GM23338 (cell line): ENCODE measurements at regions not wholly inside any gene's neighbourhood (a gene's known extent, or its start where the extent isn't known, plus 50 kb on each side); places are given as distances from the start of the nearest gene placed in this dataset.

Experiments used
- ATAC-seq: fragments of 200-7000 bp; cut with Tn5 transposase; 3 replicates; pipeline ENCODE4 v1.9.1; 2020
- DNase-seq: peaks from one replicate; pipeline ENCODE4 v3.0.0-alpha.2; 2015; ENCODE audit warnings: low spot score
- H2AFZ ChIP-seq: fragments of 200-600 bp; sonication (generic); 2 replicates; pipeline ENCODE4 v1.8.0; 2016; ENCODE audit warnings: antibody characterized with exemption, mild to moderate bottlenecking, moderate library complexity
- H3F3A ChIP-seq: fragments of 200-600 bp; sonication (generic); replicated peaks from 2 replicates; pipeline ENCODE4 v1.8.0; 2017; ENCODE audit warnings: antibody characterized with exemption, mixed run types, low read depth
- H3K27ac ChIP-seq: fragments of 200-600 bp; sonication (generic); 2 replicates; pipeline ENCODE4 v1.6.1; 2016; ENCODE audit warnings: low read depth
- H3K27me3 ChIP-seq: fragments of 200-600 bp; sonication (generic); 2 replicates; pipeline ENCODE4 v1.8.0; 2016; ENCODE audit warnings: mild to moderate bottlenecking, mixed run types, moderate library complexity; ENCODE audit not compliant: insufficient read depth
- H3K36me3 ChIP-seq: fragments of 200-600 bp; sonication (generic); 2 replicates; pipeline ENCODE4 v1.8.0; 2016; ENCODE audit warnings: mild to moderate bottlenecking; ENCODE audit not compliant: insufficient read depth
- H3K4me1 ChIP-seq: fragments of 200-600 bp; sonication (generic); 2 replicates; pipeline ENCODE4 v1.8.0; 2016; ENCODE audit warnings: mild to moderate bottlenecking, moderate library complexity; ENCODE audit not compliant: insufficient read depth
- H3K4me2 ChIP-seq: fragments of 200-600 bp; sonication (generic); 2 replicates; pipeline ENCODE4 v1.7.1; 2017; ENCODE audit warnings: mixed run types
- H3K4me3 ChIP-seq: fragments of 200-600 bp; sonication (generic); 2 replicates; pipeline ENCODE4 v1.6.1; 2016; ENCODE audit warnings: mixed run types
- H3K79me2 ChIP-seq: fragments of 200-600 bp; sonication (generic); replicated peaks from 2 replicates; pipeline ENCODE4 v1.8.0; 2017; ENCODE audit warnings: mild to moderate bottlenecking; ENCODE audit not compliant: insufficient read depth
- H3K9me2 ChIP-seq: fragments of 200-600 bp; sonication (generic); 2 replicates; pipeline ENCODE4 v1.8.0; 2017; ENCODE audit not compliant: insufficient read depth
- H4K20me1 ChIP-seq: fragments of 200-600 bp; sonication (generic); replicated peaks from 2 replicates; pipeline ENCODE4 v1.8.0; 2017; ENCODE audit warnings: mild to moderate bottlenecking; ENCODE audit not compliant: insufficient read depth
- H3K27ac Mint-ChIP-seq: 2 replicates; pipeline ENCODE4 v1.8.0; 2020; ENCODE audit warnings: inconsistent platforms, mild to moderate bottlenecking, moderate library complexity, mixed read lengths
- H3K27me3 Mint-ChIP-seq: 3 replicates; pipeline ENCODE4 v1.8.0; 2022; ENCODE audit warnings: low read depth, mild to moderate bottlenecking, moderate library complexity, mixed read lengths, inconsistent platforms; ENCODE audit not compliant: insufficient read depth, poor library complexity
- H3K36me3 Mint-ChIP-seq: 3 replicates; pipeline ENCODE4 v1.8.0; 2021; ENCODE audit warnings: low read depth, mild to moderate bottlenecking, inconsistent platforms, moderate library complexity, mixed read lengths
- H3K4me1 Mint-ChIP-seq: 3 replicates; pipeline ENCODE4 v1.8.0; 2020; ENCODE audit warnings: mild to moderate bottlenecking, inconsistent platforms, mixed read lengths
- H3K4me3 Mint-ChIP-seq: 3 replicates; pipeline ENCODE4 v1.8.0; 2021; ENCODE audit warnings: moderate library complexity, mild to moderate bottlenecking, inconsistent platforms, mixed read lengths
- H3K9me3 Mint-ChIP-seq: 3 replicates; pipeline ENCODE4 v1.8.0; 2020; ENCODE audit warnings: moderate library complexity, mild to moderate bottlenecking, inconsistent platforms, mixed read lengths
- EZH2phosphoT487 ChIP-seq: fragments of 200-600 bp; sonication (generic); IDR thresholded peaks from one replicate; pipeline ENCODE4 v1.8.1; 2018; ENCODE audit warnings: antibody characterized with exemption; ENCODE audit not compliant: unreplicated experiment
- JUNB ChIP-seq: IDR thresholded peaks from one replicate; pipeline ENCODE4 v1.6.1; 2016; ENCODE audit warnings: antibody characterized with exemption; ENCODE audit not compliant: unreplicated experiment
- REST ChIP-seq: IDR thresholded peaks from one replicate; pipeline ENCODE4 v1.6.1; 2018; ENCODE audit warnings: antibody characterized with exemption; ENCODE audit not compliant: unreplicated experiment
- ZNF114 ChIP-seq: fragments of 250-450 bp; sonication (Bioruptor Pico); IDR thresholded peaks from 2 replicates; pipeline ENCODE4 v1.5.0; 2020; ENCODE audit warnings: mild to moderate bottlenecking, moderate library complexity
- ZNF462 ChIP-seq: fragments of 250-450 bp; sonication (Bioruptor Pico); IDR thresholded peaks from 2 replicates; pipeline ENCODE4 v1.5.0; 2020; ENCODE audit warnings: mild to moderate bottlenecking, moderate library complexity

- Histone ChIP-seq H2AFZ (no peak overlapping the region), H3K4me1 (peaks cover 8% of the 10 kb centered on the region; the same call in 1 of the 2 replicates), H3K36me3 (no peaks in the 10 kb centered on the region), H3K27ac (no peak overlapping the region), H3K27me3 (no peaks in the 10 kb centered on the region), H3K4me3 (no peak overlapping the region), H3F3A (no peaks in the 10 kb centered on the region), H4K20me1 (no peaks in the 10 kb centered on the region), H3K79me2 (no peaks in the 10 kb centered on the region), H3K9me2 (no peaks in the 10 kb centered on the region), H3K4me2 (no peak overlapping the region)
- no peak for DNase-seq
- ATAC-seq, result no peak
- TF ChIP-seq ZNF462 (no peak), REST (no peak), EZH2phosphoT487 (no peak), JUNB (no peak), ZNF114 (CRISPR knock-in tag) (no peak)
- Mint-ChIP-seq H3K4me3 (no peak overlapping the region), H3K36me3 (no peaks in the 10 kb centered on the region), H3K4me1 (peaks cover 11% of the 10 kb centered on the region), H3K9me3 (no peaks in the 10 kb centered on the region), H3K27ac (no peak overlapping the region), H3K27me3 (no peaks in the 10 kb centered on the region)
These were observed 346.3 kb upstream of the PPARGC1A start for GRCh38 chr4:24236120-24236519.
